ENCODE measurements at regions not wholly inside any gene's neighbourhood (a gene's known extent, or its start where the extent isn't known, plus 50 kb on each side); places are given as distances from the start of the nearest gene placed in this dataset.

DNA sequence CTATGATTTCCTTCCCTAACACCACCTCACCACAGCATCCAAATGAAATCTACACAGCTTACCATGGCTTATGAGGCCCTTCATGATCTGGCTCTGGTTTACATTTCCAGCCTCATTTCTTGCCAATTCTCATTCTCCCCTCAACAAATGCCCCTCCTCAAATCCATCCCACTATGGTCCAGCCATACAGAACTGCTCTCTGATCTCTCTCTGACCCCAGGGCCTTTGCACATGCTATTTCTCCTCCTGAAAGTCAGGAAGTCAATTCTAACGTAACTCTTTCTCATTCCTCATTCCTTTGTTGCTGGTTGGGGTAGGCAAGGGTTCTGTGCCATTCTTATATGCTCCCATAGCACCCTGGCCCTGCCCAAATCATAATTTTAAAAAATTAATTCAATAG lies 120.0 kb downstream of the LRIG2 start:
- TF ChIP-seq CTCF (conservative IDR thresholded peaks at IDR 0.05 in 1 of 2, IDR thresholded peaks at IDR 0.05 in 1 of 2; ENCODE audit: extremely low read depth in 1 of 2, insufficient read depth in 1 of 2, low read depth in 1 of 2, low read length in 2 of 2), result no peak
- TF ChIP-seq EZH2 (IDR thresholded peaks at IDR 0.05; ENCODE audit: borderline replicate concordance, low read length), result no peak

Measured in mammary epithelial cell (primary cell).